OCI-LY7 (cell line): ENCODE measurements at regions not wholly inside any gene's neighbourhood (a gene's known extent, or its start where the extent isn't known, plus 50 kb on each side); places are given as distances from the start of the nearest gene placed in this dataset.

Source experiments
- BruUV-seq: library from RNA; stranded (reverse); fragments of 400-500 nt; replicated peaks from 2 replicates; lab custom pipeline; 2021; lab: Mats Ljungman, UMichigan
- CTCF ChIA-PET: fragments of 300-600 bp; sonication (Branson Sonifier 250); formaldehyde crosslinking; loops from one replicate; lab custom pipeline; 2022; ENCODE audit warnings: antibody characterized with exemption; ENCODE audit not compliant: unreplicated experiment; lab: Charles Lee
- POLR2A ChIA-PET: fragments of 300-600 bp; sonication (Branson Sonifier 250); formaldehyde crosslinking; loops from one replicate; lab custom pipeline; 2022; ENCODE audit warnings: antibody characterized with exemption; lab: Charles Lee
- DNase-seq: peaks from one replicate; pipeline ENCODE4 v3.0.0-alpha.2; 2015; ENCODE audit warnings: low spot score
- H2AFZ ChIP-seq: fragments of 200-600 bp; sonication (generic), shearing (Covaris generic); 2 replicates; pipeline ENCODE4 v1.6.1; 2014; ENCODE audit warnings: mild to moderate bottlenecking, antibody characterized with exemption, low read length, moderate library complexity
- H3K27ac ChIP-seq: fragments of 200-600 bp; sonication (generic); 2 replicates; pipeline ENCODE4 v1.5.1; 2014; ENCODE audit warnings: mixed run types, low read depth, mild to moderate bottlenecking, moderate library complexity, low read length, inconsistent platforms; ENCODE audit not compliant: poor library complexity, severe bottlenecking
- H3K36me3 ChIP-seq: fragments of 200-600 bp; sonication (generic); 2 replicates; pipeline ENCODE4 v1.6.1; 2014; ENCODE audit warnings: mild to moderate bottlenecking, antibody characterized with exemption, low read length, moderate library complexity, mixed read lengths; ENCODE audit not compliant: insufficient read depth
- H3K4me1 ChIP-seq: fragments of 200-600 bp; sonication (generic); 2 replicates; pipeline ENCODE4 v1.5.1; 2014; ENCODE audit warnings: mild to moderate bottlenecking, low read length; ENCODE audit not compliant: insufficient read depth, poor library complexity, severe bottlenecking
- H3K4me2 ChIP-seq: fragments of 200-600 bp; sonication (generic); 2 replicates; pipeline ENCODE4 v1.6.1; 2014; ENCODE audit warnings: mild to moderate bottlenecking, low read length
- H3K4me3 ChIP-seq: fragments of 200-600 bp; sonication (generic); 2 replicates; pipeline ENCODE4 v1.5.1; 2014; ENCODE audit warnings: mild to moderate bottlenecking, low read depth, low read length; ENCODE audit not compliant: poor library complexity, severe bottlenecking
- H3K79me2 ChIP-seq: fragments of 200-600 bp; sonication (generic); 2 replicates; pipeline ENCODE4 v1.6.1; 2016; ENCODE audit warnings: low read depth, mild to moderate bottlenecking, low read length, moderate library complexity, mixed read lengths; ENCODE audit not compliant: insufficient read depth
- H3K9me2 ChIP-seq: fragments of 200-600 bp; sonication (generic); 2 replicates; pipeline ENCODE4 v1.6.1; 2016; ENCODE audit warnings: mild to moderate bottlenecking, low read length, mixed read lengths; ENCODE audit not compliant: insufficient read depth
- H3K9me3 ChIP-seq: fragments of 200-600 bp; sonication (generic); 2 replicates; pipeline ENCODE4 v1.6.1; 2014; ENCODE audit warnings: mild to moderate bottlenecking, mixed run types, low read length, mixed read lengths
- H4K20me1 ChIP-seq: fragments of 200-600 bp; sonication (generic); 2 replicates; pipeline ENCODE4 v1.6.1; 2014; ENCODE audit warnings: mild to moderate bottlenecking, antibody characterized with exemption, low read length, moderate library complexity, mixed read lengths; ENCODE audit not compliant: insufficient read depth
- EZH2phosphoT487 ChIP-seq: fragments of 200-600 bp; sonication (generic); IDR thresholded peaks from 2 replicates; pipeline ENCODE4 v1.6.1; 2018; ENCODE audit warnings: low read depth, borderline replicate concordance, mild to moderate bottlenecking, mixed run types, antibody characterized with exemption, low read length, moderate library complexity, mixed read lengths
- intact Hi-C: fragments of 100-400 bp; cut with micrococcal nuclease; formaldehyde crosslinking; loops from one replicate; pipeline ENCODE4 v1.10.0; 2022; ENCODE audit not compliant: unreplicated experiment
- TF ChIP-seq, protein P1 (sequence below): fragments of 200-600 bp; sonication (generic); conservative IDR thresholded peaks from 2 replicates; pipeline ENCODE4 v1.5.1; 2014; ENCODE audit warnings: mild to moderate bottlenecking, antibody characterized with exemption, low read length, moderate library complexity, mixed read lengths

DNA sequence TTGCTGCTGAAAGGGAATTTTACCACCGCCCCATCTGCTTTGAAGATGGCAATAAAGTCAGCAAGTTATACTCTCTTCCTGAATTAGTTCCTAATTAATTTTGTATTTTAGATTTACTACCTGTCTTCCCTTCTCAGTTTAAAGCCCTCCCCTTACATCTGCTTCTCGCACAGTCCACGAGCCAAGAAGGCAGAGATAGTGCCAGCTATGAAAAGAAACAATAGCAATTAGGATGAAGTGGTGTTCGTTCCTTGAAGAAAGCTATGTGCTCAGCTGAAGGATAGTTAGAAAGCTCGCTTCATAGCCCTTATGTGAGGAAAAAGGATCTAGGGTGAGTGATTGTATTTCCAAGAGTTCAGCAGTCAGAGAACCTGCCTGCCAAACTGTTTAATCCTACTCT lies 1678.8 kb upstream of the TENM3 start:
- Histone ChIP-seq H2AFZ (no peak overlapping the region), H3K9me2 (no peaks in the 10 kb centered on the region), H3K79me2 (no peaks in the 10 kb centered on the region), H3K4me3 (no peak overlapping the region), H3K9me3 (no peaks in the 10 kb centered on the region), H3K4me2 (no peak overlapping the region), H4K20me1 (no peaks in the 10 kb centered on the region), H3K27ac (no peak overlapping the region), H3K36me3 (no peaks in the 10 kb centered on the region), H3K4me1 (no peaks in the 10 kb centered on the region)
- ChIA-PET CTCF (no interaction called here), POLR2A (interaction anchor here (1.1 kb wide), 1 partner anchor 9 kb away, joined by 5 read pairs; no protein-coding TSS in a partner anchor)
- no TSS peak for BruUV-seq
- intact Hi-C loops: no loop called here
- TF ChIP-seq, protein P1, sequence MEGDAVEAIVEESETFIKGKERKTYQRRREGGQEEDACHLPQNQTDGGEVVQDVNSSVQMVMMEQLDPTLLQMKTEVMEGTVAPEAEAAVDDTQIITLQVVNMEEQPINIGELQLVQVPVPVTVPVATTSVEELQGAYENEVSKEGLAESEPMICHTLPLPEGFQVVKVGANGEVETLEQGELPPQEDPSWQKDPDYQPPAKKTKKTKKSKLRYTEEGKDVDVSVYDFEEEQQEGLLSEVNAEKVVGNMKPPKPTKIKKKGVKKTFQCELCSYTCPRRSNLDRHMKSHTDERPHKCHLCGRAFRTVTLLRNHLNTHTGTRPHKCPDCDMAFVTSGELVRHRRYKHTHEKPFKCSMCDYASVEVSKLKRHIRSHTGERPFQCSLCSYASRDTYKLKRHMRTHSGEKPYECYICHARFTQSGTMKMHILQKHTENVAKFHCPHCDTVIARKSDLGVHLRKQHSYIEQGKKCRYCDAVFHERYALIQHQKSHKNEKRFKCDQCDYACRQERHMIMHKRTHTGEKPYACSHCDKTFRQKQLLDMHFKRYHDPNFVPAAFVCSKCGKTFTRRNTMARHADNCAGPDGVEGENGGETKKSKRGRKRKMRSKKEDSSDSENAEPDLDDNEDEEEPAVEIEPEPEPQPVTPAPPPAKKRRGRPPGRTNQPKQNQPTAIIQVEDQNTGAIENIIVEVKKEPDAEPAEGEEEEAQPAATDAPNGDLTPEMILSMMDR: no peak
- no peak for DNase-seq

GRCh38 chr4:180565856-180566431 lies 1677.3 kb upstream of the TENM3 start:
- ChIA-PET CTCF (no interaction called here), POLR2A (no interaction called here)
- no peak for DNase-seq
- H3K4me2 ChIP-seq: no peak overlapping the region
- H3K9me2 ChIP-seq: no peaks in the 10 kb centered on the region
- H3K27ac ChIP-seq: no peak overlapping the region
- no peak for TF ChIP-seq EZH2phosphoT487
- TF ChIP-seq, protein P1: no peak
- H3K79me2 ChIP-seq: no peaks in the 10 kb centered on the region
- no peaks in the 10 kb centered on the region for H3K9me3 ChIP-seq
- H3K4me1 ChIP-seq: no peaks in the 10 kb centered on the region
- no TSS peak for BruUV-seq
- H3K4me3 ChIP-seq: no peak overlapping the region
- H2AFZ ChIP-seq: no peak overlapping the region
- no peaks in the 10 kb centered on the region for H4K20me1 ChIP-seq
- no peaks in the 10 kb centered on the region for H3K36me3 ChIP-seq
- intact Hi-C loops: no loop called here

DNA sequence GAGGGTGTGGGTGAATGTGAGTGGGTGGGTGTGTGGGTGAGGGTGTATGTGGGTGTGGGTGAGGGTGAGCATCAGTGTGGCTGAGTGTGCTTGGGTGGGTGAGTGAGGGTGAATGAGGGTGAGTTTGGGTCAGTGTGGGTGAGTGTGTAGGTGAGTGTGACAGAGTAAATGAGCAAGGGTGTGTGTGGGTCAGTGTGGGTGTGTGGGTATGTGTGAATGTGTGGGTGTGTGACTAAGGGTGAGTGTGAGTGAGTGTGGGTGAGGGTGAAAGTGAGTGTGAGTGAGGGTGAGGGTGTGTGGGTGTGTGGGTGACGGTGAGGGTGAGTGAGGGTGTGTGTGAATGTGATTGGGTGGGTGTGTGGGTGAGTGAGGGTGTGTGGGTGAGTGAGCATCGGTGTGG lies 1676.7 kb upstream of the TENM3 start:
- no peak overlapping the region for H3K4me2 ChIP-seq
- intact Hi-C loops: no loop called here
- H3K36me3 ChIP-seq: no peaks in the 10 kb centered on the region
- no peaks in the 10 kb centered on the region for H3K9me2 ChIP-seq
- no peaks in the 10 kb centered on the region for H4K20me1 ChIP-seq
- H3K4me1 ChIP-seq: no peaks in the 10 kb centered on the region
- TF ChIP-seq EZH2phosphoT487: no peak
- TF ChIP-seq, protein P1: no peak
- H3K79me2 ChIP-seq: no peaks in the 10 kb centered on the region
- POLR2A ChIA-PET: no interaction called here
- no peaks in the 10 kb centered on the region for H3K9me3 ChIP-seq
- no peak for DNase-seq
- CTCF ChIA-PET: no interaction called here
- H3K4me3 ChIP-seq: no peak overlapping the region
- no TSS peak for BruUV-seq
- H3K27ac ChIP-seq: no peak overlapping the region
- no peak overlapping the region for H2AFZ ChIP-seq
